SJCRH30 (cell line): ENCODE measurements at regions not wholly inside any gene's neighbourhood (a gene's known extent, or its start where the extent isn't known, plus 50 kb on each side); places are given as distances from the start of the nearest gene placed in this dataset.
A peak's percentile ranks its signal among the peaks of the same experiment; 100 is the strongest.

Experiments
- DNase-seq, 2 experiments: peaks; one replicate each; pipeline ENCODE4 v3.0.0-alpha.2; 2015 to 2020
- H3K27ac ChIP-seq: fragments of 250-450 bp; sonication (Bioruptor Pico); 2 replicates; pipeline ENCODE4 v1.5.1; 2020; ENCODE audit warnings: mild to moderate bottlenecking, moderate library complexity
- H3K27me3 ChIP-seq: fragments of 250-450 bp; sonication (Bioruptor Pico); 2 replicates; pipeline ENCODE4 v1.5.1; 2020; ENCODE audit warnings: mild to moderate bottlenecking, moderate library complexity
- H3K36me3 ChIP-seq: fragments of 250-450 bp; sonication (Bioruptor Pico); 2 replicates; pipeline ENCODE4 v1.5.1; 2020; ENCODE audit warnings: mild to moderate bottlenecking, moderate library complexity
- H3K4me1 ChIP-seq: fragments of 250-450 bp; sonication (Bioruptor Pico); 2 replicates; pipeline ENCODE4 v1.5.1; 2020; ENCODE audit warnings: mild to moderate bottlenecking, moderate library complexity
- H3K4me3 ChIP-seq: fragments of 250-450 bp; sonication (Bioruptor Pico); 2 replicates; pipeline ENCODE4 v1.5.1; 2020; ENCODE audit warnings: mild to moderate bottlenecking, moderate library complexity
- H3K9me3 ChIP-seq: fragments of 250-450 bp; sonication (Bioruptor Pico); replicated peaks from 2 replicates; pipeline ENCODE4 v1.5.1; 2020; ENCODE audit warnings: mild to moderate bottlenecking, moderate library complexity

DNA sequence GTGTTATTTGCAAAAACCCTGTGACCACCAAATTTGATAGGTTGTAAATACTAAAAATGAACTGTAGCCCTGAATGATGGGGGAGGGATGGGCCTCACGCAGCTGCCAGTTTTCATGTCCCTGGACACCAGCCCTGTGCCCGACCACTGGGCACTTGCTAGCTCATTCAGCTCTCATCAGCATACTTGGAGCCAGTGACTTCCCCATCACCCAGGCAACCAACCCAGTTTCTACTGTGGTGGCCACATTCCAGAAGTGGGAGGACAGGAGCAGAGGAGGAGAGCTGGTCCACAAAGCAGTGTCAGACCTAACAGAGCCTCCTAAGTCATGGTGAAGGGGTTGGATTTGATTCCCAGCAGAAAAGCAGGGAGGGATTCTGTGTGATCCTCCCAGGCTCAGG is 128.2 kb downstream of the CPEB2 start:
- H3K4me1 ChIP-seq, result no peaks in the 10 kb centered on the region
- no peak overlapping the region for H3K4me3 ChIP-seq
- H3K27me3 ChIP-seq, result peaks cover 7% of the 10 kb centered on the region; the same call in 1 of the 2 replicates
- no peaks in the 10 kb centered on the region for H3K9me3 ChIP-seq
- DNase-seq, result no peak
- H3K27ac ChIP-seq, result no peak overlapping the region
- no peaks in the 10 kb centered on the region for H3K36me3 ChIP-seq

DNA sequence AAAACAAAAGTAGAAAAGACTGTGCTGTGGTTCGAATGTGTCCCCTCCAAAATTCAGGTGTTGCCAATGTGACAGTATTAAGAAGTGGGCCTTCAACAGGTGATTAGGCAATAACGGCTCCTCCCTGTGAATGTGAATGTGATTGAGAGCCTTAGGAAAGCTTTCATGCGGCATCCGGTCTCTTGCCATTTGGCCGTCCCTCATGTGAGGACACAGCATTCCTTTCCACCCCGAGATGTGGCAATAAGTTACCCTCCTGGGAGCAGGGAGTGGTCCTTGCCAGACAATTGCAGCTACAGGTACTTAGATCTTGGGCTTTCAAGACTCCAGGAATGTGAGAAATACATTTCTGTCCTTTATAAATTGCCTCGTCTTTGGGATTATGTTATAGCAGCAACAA is 129.3 kb downstream of the CPEB2 start:
- Histone ChIP-seq H3K36me3 (no peaks in the 10 kb centered on the region), H3K27me3 (peaks cover 7% of the 10 kb centered on the region; the same call in 1 of the 2 replicates), H3K4me3 (no peak overlapping the region), H3K27ac (no peak overlapping the region), H3K4me1 (no peaks in the 10 kb centered on the region), H3K9me3 (no peaks in the 10 kb centered on the region)
- DNase-seq, result no peak

DNA sequence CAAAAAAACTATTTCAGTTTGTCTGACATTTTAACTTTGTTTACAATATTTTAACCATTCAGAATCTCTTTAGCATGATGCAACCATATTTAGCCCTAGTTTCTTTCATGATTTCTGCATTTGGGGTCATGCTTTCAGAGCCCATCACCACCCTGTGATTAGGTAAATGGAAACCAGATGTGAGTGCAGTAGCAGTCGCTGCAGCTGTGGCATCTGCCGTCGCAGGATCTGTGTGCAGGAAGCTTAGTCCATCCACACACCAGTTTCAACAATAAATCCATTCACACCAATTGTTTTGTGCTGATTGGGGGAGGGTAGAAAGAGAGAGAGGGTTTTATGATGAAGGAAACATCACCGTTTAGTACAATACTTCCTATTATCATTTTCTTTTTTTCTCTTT is 130.5 kb downstream of the CPEB2 start:
- Histone ChIP-seq H3K4me3 (no peak overlapping the region), H3K27me3 (peaks cover 7% of the 10 kb centered on the region; the same call in 1 of the 2 replicates), H3K9me3 (no peaks in the 10 kb centered on the region), H3K4me1 (no peaks in the 10 kb centered on the region), H3K27ac (no peak overlapping the region), H3K36me3 (no peaks in the 10 kb centered on the region)
- no peak for DNase-seq

DNA sequence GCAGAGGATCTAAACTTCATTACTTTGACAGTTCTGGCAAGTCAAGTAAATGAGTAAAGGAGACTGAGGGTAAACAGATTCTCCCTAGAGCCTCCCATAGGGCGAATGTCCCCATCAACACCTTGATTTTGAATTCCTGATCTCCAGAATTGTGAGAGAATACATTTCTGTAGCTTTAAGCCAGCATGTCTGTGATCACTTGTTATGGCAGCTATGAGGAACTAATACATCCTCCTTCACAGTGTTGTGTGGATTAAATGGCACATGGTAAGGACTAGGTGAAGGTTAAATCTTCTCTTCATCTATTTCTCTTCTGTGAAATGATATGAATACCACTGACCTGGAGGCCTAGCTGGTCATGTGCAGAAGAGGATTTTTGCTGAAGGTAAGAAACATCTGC is 137.3 kb downstream of the CPEB2 start:
- Histone ChIP-seq H3K4me1 (no peaks in the 10 kb centered on the region), H3K27me3 (peaks cover 5% of the 10 kb centered on the region; the same call in 1 of the 2 replicates), H3K36me3 (no peaks in the 10 kb centered on the region), H3K9me3 (no peaks in the 10 kb centered on the region), H3K4me3 (no peak overlapping the region), H3K27ac (no peak overlapping the region)
- DNase-seq, result no peak

DNA sequence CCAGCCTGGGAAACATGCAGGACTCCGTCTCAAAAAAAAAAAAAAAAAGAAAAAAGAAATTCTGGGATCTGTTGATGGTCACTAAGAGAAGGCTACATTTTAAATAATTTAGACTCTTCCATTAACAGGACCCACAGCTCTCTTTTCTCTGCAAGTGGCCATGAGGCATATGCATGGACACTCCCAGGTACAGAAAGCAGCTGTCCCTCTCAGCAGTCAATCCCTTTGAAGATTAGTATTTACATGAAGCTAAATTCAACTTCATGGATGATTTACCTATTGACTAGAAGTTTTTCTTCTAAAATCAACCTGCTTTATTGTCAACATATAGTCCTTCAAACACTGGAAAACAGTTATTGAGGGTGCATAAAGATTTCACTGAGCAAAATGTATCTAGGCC is 139.9 kb downstream of the CPEB2 start:
- H3K4me3 ChIP-seq, result no peak overlapping the region
- H3K36me3 ChIP-seq, result no peaks in the 10 kb centered on the region
- no peaks in the 10 kb centered on the region for H3K4me1 ChIP-seq
- H3K27me3 ChIP-seq, result peaks cover 14% of the 10 kb centered on the region; the same call in 1 of the 2 replicates
- no peaks in the 10 kb centered on the region for H3K9me3 ChIP-seq
- DNase-seq, result no peak
- H3K27ac ChIP-seq, result no peak overlapping the region

DNA sequence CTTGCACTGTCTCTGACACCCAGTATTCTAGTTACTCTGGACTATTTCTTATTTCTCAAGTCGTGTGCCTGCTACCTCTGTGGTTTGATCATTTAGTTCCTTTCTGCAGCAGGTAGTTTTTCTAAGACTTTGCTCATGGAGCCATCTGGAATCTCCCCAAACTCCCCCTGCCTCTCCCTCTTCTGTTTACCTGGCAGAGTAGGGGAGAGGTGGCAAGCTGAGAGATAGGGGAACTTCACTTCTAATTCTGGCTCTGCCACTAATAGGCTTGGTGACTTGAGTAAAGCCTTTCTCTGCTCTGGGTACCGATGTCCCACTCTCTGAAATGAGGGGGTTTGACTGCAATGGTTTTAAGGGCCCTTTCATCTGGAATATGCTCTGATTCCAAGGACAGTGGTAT is 141.3 kb downstream of the CPEB2 start:
- no peak overlapping the region for H3K27ac ChIP-seq

DNA sequence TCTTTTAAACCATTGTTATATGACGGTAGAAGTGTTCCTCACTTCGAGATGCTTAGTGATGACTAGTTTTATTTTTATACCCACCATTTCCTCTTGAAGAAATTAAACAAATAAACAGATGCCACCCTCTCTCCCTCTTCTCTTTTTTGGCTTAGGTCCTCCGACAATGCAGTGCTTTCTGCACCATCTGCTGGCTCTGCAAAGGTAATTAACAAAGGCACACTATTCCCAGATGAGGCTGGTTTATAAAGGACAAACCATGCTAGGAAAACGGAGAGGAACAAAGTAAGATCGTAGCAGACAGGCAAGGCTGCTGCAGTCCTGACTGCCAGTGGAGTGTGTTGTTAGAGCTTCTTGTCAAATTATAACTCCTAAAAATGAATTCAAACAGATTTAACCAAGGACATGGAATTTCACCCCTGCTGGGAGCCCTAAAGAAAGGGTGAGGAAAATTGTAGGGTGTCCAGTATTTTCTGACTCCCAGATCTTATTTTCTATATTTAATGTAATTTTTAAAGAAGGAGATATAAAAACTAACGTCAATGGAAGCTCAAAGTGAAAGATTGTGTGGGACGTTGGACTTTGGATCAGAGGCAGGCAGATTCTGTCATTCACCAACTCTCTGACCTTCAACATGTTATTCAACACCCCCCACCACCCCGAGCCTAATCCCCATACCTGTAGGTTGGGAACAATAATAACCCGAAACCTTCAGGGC is 142.1 kb downstream of the CPEB2 start:
- Histone ChIP-seq H3K36me3 (no peaks in the 10 kb centered on the region), H3K27ac (no peak overlapping the region), H3K4me3 (no peak overlapping the region), H3K4me1 (no peaks in the 10 kb centered on the region; the same call in 1 of the 2 replicates), H3K9me3 (no peaks in the 10 kb centered on the region), H3K27me3 (peaks cover 14% of the 10 kb centered on the region; the same call in 1 of the 2 replicates)
- DNase-seq, result no peak

More for the DNA sequence above, 141.3 kb downstream of the CPEB2 start:
- no peak overlapping the region for H3K4me3 ChIP-seq
- H3K9me3 ChIP-seq, result no peaks in the 10 kb centered on the region
- H3K4me1 ChIP-seq, result no peaks in the 10 kb centered on the region
- no peak for DNase-seq
- peaks cover 14% of the 10 kb centered on the region; the same call in 1 of the 2 replicates for H3K27me3 ChIP-seq
- no peaks in the 10 kb centered on the region for H3K36me3 ChIP-seq

DNA sequence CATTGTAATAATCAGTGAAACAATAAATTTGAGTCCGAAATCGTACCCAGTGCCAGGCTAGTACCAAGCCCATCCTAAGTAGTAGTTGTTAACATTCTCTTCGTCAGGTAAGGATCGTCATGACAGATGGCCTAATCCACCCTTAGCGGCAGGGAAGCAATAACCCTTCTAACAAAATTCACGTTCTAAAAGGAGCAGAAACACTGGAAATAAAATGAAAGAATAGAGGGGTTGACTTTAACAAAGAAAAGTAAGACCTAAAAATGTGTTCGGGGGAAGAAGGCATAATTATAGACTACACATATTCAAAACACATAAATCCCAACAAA is 142.7 kb downstream of the CPEB2 start:
- DNase-seq, result no peak
- Histone ChIP-seq H3K36me3 (no peaks in the 10 kb centered on the region), H3K4me3 (no peak overlapping the region), H3K4me1 (no peaks in the 10 kb centered on the region; the same call in 1 of the 2 replicates), H3K27ac (no peak overlapping the region), H3K9me3 (no peaks in the 10 kb centered on the region), H3K27me3 (peaks cover 14% of the 10 kb centered on the region; the same call in 1 of the 2 replicates)

DNA sequence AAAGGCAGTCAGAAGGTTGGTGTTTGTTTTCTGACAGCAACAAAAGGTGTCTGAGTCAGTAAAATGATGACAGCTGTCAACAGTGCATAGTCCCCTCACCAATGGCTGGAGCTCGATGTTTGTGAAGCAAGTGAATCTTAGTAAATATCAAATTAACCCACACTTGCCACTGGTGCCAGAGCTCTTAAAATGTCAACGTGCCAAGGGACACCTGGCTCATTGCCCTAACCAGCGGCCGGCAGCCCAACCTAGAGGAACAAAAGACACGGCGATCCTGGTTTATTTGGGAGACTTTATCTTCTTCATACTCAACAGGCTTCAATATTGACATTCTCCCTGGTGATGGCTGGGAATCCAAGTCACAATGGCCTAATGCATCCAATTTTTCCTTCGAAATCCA is 143.4 kb downstream of the CPEB2 start:
- H3K36me3 ChIP-seq, result no peaks in the 10 kb centered on the region
- H3K27me3 ChIP-seq, result peaks cover 14% of the 10 kb centered on the region; the same call in 1 of the 2 replicates
- H3K9me3 ChIP-seq, result no peaks in the 10 kb centered on the region
- H3K4me1 ChIP-seq, result no peaks in the 10 kb centered on the region; the same call in 1 of the 2 replicates
- no peak for DNase-seq
- H3K4me3 ChIP-seq, result no peak overlapping the region
- no peak overlapping the region for H3K27ac ChIP-seq

DNA sequence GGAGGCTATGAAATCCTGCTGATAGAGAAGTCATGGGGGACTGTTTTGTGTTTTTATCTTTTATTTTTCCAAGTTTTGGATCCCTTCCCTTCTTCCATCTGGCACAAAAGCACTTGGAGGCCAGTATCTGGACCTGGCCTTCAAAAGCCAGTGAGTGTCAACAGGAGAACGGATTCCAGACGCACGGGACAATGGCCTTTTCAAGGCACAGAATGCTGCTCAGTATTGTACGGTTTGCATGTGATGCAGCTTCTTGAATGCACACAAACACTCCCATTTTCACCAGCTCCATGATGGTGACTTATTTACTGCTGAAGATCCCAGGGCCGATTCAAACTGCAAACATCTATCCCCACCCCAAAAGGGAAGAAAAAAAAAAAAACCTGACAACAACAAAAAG is 145.4 kb downstream of the CPEB2 start:
- H3K9me3 ChIP-seq, result no peaks in the 10 kb centered on the region
- no peak overlapping the region for H3K27ac ChIP-seq
- no peaks in the 10 kb centered on the region; the same call in 1 of the 2 replicates for H3K4me1 ChIP-seq
- DNase-seq, result no peak
- H3K36me3 ChIP-seq, result no peaks in the 10 kb centered on the region
- no peak overlapping the region for H3K4me3 ChIP-seq
- H3K27me3 ChIP-seq, result peaks cover 8% of the 10 kb centered on the region; the same call in 1 of the 2 replicates

DNA sequence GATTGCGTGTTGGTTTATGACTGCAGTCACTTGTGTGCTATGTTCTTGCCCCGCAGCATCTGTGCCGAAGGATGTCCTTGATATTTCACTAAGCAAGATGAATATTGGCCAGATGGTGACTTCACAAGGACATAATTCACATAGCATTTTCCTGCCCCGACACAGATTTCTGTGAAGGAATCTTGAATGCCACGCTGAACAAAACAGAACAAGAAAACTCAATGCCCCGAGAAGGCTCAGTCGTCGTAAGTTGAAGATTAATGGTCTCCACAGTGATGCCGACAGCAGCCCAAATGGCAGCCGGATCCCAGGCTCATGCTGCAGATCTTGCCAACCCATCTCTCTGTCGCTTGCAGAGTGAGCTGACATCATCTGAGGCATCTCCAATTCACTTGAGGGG is 145.9 kb downstream of the CPEB2 start:
- H3K4me3 ChIP-seq, result no peak overlapping the region
- H3K9me3 ChIP-seq, result no peaks in the 10 kb centered on the region
- H3K27me3 ChIP-seq, result peaks cover 8% of the 10 kb centered on the region; the same call in 1 of the 2 replicates
- H3K27ac ChIP-seq, result no peak overlapping the region
- H3K36me3 ChIP-seq, result no peaks in the 10 kb centered on the region
- H3K4me1 ChIP-seq, result no peaks in the 10 kb centered on the region; the same call in 1 of the 2 replicates
- DNase-seq, result no peak

DNA sequence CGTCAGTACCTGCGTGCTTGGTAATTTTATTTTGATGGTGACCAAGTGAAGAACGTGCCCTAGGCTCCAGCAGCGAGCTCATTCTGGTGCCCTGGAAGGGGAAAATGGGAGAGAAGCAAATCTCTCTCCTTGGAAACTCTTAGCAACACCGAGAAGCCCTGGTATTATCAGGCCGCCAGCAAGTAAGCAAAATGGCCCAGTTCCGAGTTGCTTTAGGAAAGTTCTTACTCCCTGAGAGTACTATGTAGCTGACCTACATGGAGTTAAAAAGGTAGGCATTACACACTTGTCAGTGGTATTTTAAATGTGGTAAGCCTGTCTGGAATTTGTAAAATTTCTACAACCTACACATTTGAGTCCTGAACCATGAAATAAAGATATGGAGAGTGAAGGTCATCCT is 146.4 kb downstream of the CPEB2 start:
- DNase-seq, result no peak
- Histone ChIP-seq H3K9me3 (no peaks in the 10 kb centered on the region), H3K4me3 (no peak overlapping the region), H3K4me1 (no peaks in the 10 kb centered on the region; the same call in 1 of the 2 replicates), H3K36me3 (no peaks in the 10 kb centered on the region), H3K27ac (no peak overlapping the region), H3K27me3 (peaks cover 8% of the 10 kb centered on the region; the same call in 1 of the 2 replicates)

DNA sequence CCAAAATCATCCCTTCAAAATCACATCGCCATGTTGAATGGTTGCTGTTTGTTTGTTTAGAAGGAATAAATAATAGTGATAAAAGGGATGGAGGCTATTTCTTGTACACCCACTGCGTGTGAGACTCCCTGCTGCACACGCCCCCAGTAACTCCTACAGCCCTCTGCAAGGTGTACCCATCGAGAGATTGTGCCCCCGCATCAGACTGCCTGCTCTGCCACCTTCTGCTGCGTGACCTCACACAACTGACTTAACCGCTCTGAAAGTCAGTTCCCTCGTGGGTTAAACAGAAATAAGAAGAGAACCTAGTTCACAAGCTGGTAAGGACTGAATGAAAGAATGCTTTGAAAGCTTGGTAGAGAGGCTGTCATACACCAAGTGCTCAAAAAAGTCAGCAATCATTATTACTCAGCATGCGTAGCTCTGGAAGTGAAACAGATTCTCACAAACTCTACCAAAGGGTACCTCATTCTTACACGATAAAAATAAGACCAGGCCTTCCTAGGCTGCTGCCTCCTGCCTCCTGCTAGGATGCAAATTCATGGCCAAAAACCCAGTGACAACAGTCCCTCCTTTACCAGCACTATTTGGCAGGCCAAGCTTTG is 147.1 kb downstream of the CPEB2 start:
- Histone ChIP-seq H3K9me3 (no peaks in the 10 kb centered on the region), H3K4me3 (no peak overlapping the region), H3K36me3 (no peaks in the 10 kb centered on the region), H3K4me1 (no peaks in the 10 kb centered on the region; the same call in 1 of the 2 replicates), H3K27ac (no peak overlapping the region), H3K27me3 (peaks cover 8% of the 10 kb centered on the region; the same call in 1 of the 2 replicates)
- DNase-seq, result no peak

DNA sequence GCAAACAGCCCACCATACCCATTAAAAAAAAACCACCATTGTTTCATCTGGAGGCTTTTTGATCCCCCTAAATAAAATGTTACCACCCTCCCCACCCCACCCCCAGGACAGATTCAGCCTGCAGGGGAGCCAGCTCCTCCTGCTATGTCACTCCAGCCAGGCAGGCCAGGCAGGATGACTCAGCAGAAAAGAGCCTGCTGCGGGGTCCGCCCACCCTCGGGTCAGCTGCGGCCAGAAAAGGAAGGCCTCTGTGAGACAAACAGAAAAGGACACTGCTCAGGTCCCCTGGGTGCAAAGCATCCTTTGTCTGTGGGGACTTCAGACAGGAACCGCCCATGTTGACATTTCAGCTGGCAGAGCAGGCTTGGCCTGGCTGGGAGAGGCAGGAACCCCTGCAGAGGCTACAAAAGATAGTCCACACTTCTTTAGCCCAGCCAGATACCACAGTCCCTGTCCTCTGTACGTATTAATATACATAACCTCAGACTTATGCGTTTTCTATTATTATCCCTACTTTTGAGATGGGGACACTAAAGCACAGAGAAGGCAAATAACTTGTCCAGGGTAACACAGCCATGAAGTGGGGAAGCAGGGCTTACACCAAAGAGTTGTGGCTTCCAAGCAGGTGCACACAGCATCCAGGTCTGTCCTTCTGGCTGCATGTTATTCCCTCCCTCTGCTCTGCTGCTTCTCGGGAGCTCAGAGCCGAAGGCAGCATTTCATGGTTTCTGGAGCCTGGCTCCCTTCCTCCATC is 147.7 kb downstream of the CPEB2 start:
- peaks cover 8% of the 10 kb centered on the region; the same call in 1 of the 2 replicates for H3K27me3 ChIP-seq
- peak; percentile 61 to 64 for DNase-seq
- H3K4me3 ChIP-seq, result no peak overlapping the region
- no peaks in the 10 kb centered on the region for H3K9me3 ChIP-seq
- no peaks in the 10 kb centered on the region for H3K36me3 ChIP-seq
- H3K27ac ChIP-seq, result no peak overlapping the region
- H3K4me1 ChIP-seq, result no peaks in the 10 kb centered on the region; the same call in 1 of the 2 replicates

DNA sequence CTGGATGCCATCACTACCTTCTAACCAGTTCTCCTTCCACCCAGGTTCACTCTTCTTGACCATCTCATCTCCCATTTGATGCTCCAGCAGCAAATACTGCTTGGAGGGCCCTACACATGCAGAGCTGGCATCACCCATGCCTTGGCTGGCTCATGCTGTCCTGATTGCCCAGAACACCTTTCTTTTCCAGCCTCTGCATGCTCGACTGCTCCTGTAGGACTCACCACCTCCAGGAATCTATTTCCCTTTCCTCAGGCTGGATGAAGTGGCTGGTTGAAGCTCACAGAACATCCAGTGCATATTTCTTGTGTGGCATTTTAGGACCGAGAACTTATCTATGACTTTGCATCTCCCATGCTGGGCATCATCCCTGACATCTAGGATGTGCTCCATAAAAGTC is 148.3 kb downstream of the CPEB2 start:
- DNase-seq, result no peak
- no peak overlapping the region for H3K27ac ChIP-seq
- no peaks in the 10 kb centered on the region for H3K9me3 ChIP-seq
- H3K4me3 ChIP-seq, result no peak overlapping the region
- peaks cover 6% of the 10 kb centered on the region; the same call in 1 of the 2 replicates for H3K27me3 ChIP-seq
- H3K36me3 ChIP-seq, result no peaks in the 10 kb centered on the region
- H3K4me1 ChIP-seq, result no peaks in the 10 kb centered on the region; the same call in 1 of the 2 replicates
